HEK293 (cell line): ENCODE measurements at regions not wholly inside any gene's neighbourhood (a gene's known extent, or its start where the extent isn't known, plus 50 kb on each side); places are given as distances from the start of the nearest gene placed in this dataset.
"Not testable (repeated sequence)": the region's sequence is repeated elsewhere in the genome, so short reads cannot be mapped to it uniquely, and the experiment has no call there.

Experiments
- CTCF ChIA-PET: fragments of 350-600 bp; formaldehyde crosslinking; extraction: SDS; loops from one replicate; lab custom pipeline; 2021; ENCODE audit warnings: antibody characterized with exemption; lab: Yijun Ruan, JAX
- POLR2A ChIA-PET: fragments of 300-600 bp; formaldehyde crosslinking; extraction: SDS; loops from one replicate; lab custom pipeline; 2020; ENCODE audit warnings: antibody characterized with exemption, inconsistent platforms; lab: Yijun Ruan, JAX
- H3K27ac ChIP-seq: fragments of 200-500 bp; sonication (Bioruptor generic); 2 replicates; pipeline ENCODE4 v1.5.1; 2014; ENCODE audit warnings: low read depth, low read length, control low read depth, inconsistent platforms; ENCODE audit errors: extremely low read depth
- H3K36me3 ChIP-seq, 2 experiments: fragments of 200-500 bp in 1 of 2; sonication (Bioruptor generic) in 1 of 2; 1 replicate in 1 of 2; 2 replicates in 1 of 2; pipeline ENCODE4 v1.5.1; 2014 to 2017; ENCODE audit warnings: inconsistent platforms in 2 of 2, low read length in 2 of 2; ENCODE audit not compliant: control insufficient read depth in 2 of 2, insufficient read depth in 1 of 2
- H3K4me1 ChIP-seq: fragments of 200-500 bp; sonication (Bioruptor generic); 2 replicates; pipeline ENCODE4 v1.5.1; 2014; ENCODE audit warnings: mild to moderate bottlenecking, low read length, inconsistent platforms; ENCODE audit not compliant: control insufficient read depth, insufficient read depth
- H3K4me3 ChIP-seq: 2 replicates; pipeline ENCODE4 v1.5.1; 2011; ENCODE audit warnings: low read depth, mild to moderate bottlenecking, control low read depth, low read length, moderate library complexity
- H3K9me3 ChIP-seq: fragments of 200-500 bp; sonication (Bioruptor generic); 2 replicates; pipeline ENCODE4 v1.5.1; 2014; ENCODE audit warnings: low read depth, low read length, inconsistent platforms; ENCODE audit not compliant: control insufficient read depth, insufficient read depth
- CTCF ChIP-seq: fragments of 450-650 bp; formaldehyde crosslinking; IDR thresholded peaks from 2 replicates; pipeline ENCODE4 v1.5.1; 2016; ENCODE audit warnings: missing biosample characterization, missing genetic modification characterization
- MZF1 ChIP-seq: fragments of 450-650 bp; formaldehyde crosslinking; IDR thresholded peaks from 2 replicates; pipeline ENCODE4 v1.5.1; 2017; ENCODE audit warnings: missing biosample characterization, missing genetic modification characterization, borderline replicate concordance
- ZBTB1 ChIP-seq: fragments of 450-650 bp; formaldehyde crosslinking; IDR thresholded peaks from 2 replicates; pipeline ENCODE4 v1.5.1; 2016; ENCODE audit warnings: missing biosample characterization, missing genetic modification characterization
- ZNF121 ChIP-seq: fragments of 450-650 bp; formaldehyde crosslinking; IDR thresholded peaks from 2 replicates; pipeline ENCODE4 v1.5.1; 2016; ENCODE audit warnings: missing biosample characterization, missing genetic modification characterization
- ZNF211 ChIP-seq: fragments of 450-650 bp; formaldehyde crosslinking; IDR thresholded peaks from 2 replicates; pipeline ENCODE4 v1.5.1; 2016; ENCODE audit warnings: low read depth, missing biosample characterization, missing genetic modification characterization
- ZNF311 ChIP-seq: fragments of 450-650 bp; formaldehyde crosslinking; IDR thresholded peaks from 2 replicates; pipeline ENCODE4 v1.5.1; 2017; ENCODE audit warnings: missing biosample characterization, missing genetic modification characterization, borderline replicate concordance
- ZNF449 ChIP-seq: fragments of 450-650 bp; formaldehyde crosslinking; IDR thresholded peaks from 2 replicates; pipeline ENCODE4 v1.5.1; 2017; ENCODE audit warnings: missing biosample characterization, mild to moderate bottlenecking, missing genetic modification characterization, moderate library complexity
- ZNF514 ChIP-seq: fragments of 450-650 bp; formaldehyde crosslinking; IDR thresholded peaks from 2 replicates; pipeline ENCODE4 v1.5.1; 2016; ENCODE audit warnings: missing biosample characterization, missing genetic modification characterization
- ZNF518A ChIP-seq: fragments of 450-650 bp; formaldehyde crosslinking; conservative IDR thresholded peaks from 2 replicates; pipeline ENCODE4 v1.5.1; 2016; ENCODE audit warnings: low read depth, missing biosample characterization, missing genetic modification characterization
- ZNF571 ChIP-seq: fragments of 450-650 bp; formaldehyde crosslinking; IDR thresholded peaks from 2 replicates; pipeline ENCODE4 v1.5.0; 2017; ENCODE audit warnings: missing biosample characterization, missing genetic modification characterization
- ZNF621 ChIP-seq: fragments of 450-650 bp; formaldehyde crosslinking; IDR thresholded peaks from 2 replicates; pipeline ENCODE4 v1.5.1; 2017; ENCODE audit warnings: missing biosample characterization, missing genetic modification characterization
- ZNF626 ChIP-seq: fragments of 450-650 bp; sonication (Bioruptor Pico); formaldehyde crosslinking; IDR thresholded peaks from 2 replicates; pipeline ENCODE4 v1.5.1; 2018; ENCODE audit warnings: missing biosample characterization, missing genetic modification characterization, inconsistent platforms
- ZNF664 ChIP-seq: fragments of 450-650 bp; formaldehyde crosslinking; IDR thresholded peaks from 2 replicates; pipeline ENCODE4 v1.5.1; 2016; ENCODE audit warnings: missing biosample characterization, missing genetic modification characterization
- ZNF701 ChIP-seq: fragments of 450-650 bp; formaldehyde crosslinking; IDR thresholded peaks from 2 replicates; pipeline ENCODE4 v1.5.1; 2016; ENCODE audit warnings: missing biosample characterization, missing genetic modification characterization
- ZNF707 ChIP-seq: fragments of 450-650 bp; formaldehyde crosslinking; IDR thresholded peaks from 2 replicates; pipeline ENCODE4 v1.5.1; 2016; ENCODE audit warnings: missing biosample characterization, missing genetic modification characterization
- ZNF747 ChIP-seq: fragments of 450-650 bp; formaldehyde crosslinking; IDR thresholded peaks from 2 replicates; pipeline ENCODE4 v1.5.1; 2016; ENCODE audit warnings: missing biosample characterization, missing genetic modification characterization
- ZNF837 ChIP-seq: fragments of 450-650 bp; formaldehyde crosslinking; IDR thresholded peaks from 2 replicates; pipeline ENCODE4 v1.5.1; 2016; ENCODE audit warnings: missing biosample characterization, missing genetic modification characterization
- TF ChIP-seq, protein P1 (sequence below): fragments of 450-650 bp; formaldehyde crosslinking; conservative IDR thresholded peaks from 2 replicates; pipeline ENCODE4 v1.5.1; 2016; ENCODE audit warnings: low read depth, missing biosample characterization, missing genetic modification characterization
- TF ChIP-seq, protein P2 (sequence below): fragments of 450-650 bp; formaldehyde crosslinking; IDR thresholded peaks from 2 replicates; pipeline ENCODE4 v1.5.1; 2016; ENCODE audit warnings: missing biosample characterization, missing genetic modification characterization

DNA sequence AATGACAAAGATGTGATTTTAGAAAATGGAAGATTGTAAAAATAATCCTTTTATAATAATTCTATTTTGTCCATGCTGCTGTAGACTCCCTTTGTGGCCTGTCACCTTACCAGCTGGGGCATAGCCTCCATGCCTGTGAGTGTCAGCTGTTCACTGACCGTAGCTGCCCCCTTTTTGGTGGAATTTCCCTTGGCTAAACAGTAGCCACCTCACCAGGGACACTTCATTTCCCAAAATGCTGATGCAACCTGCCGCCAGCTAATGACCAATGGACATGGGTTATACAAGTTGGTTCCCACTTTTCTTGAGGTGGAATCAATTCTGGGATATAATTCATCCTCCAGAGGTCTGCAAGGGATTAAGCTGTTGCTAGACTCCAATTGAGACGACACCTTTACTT is 368.4 kb downstream of the PRDM5 start (continued):
- no peak for TF ChIP-seq ZNF121 (tag by site-specific recombination)
- TF ChIP-seq, protein P1, sequence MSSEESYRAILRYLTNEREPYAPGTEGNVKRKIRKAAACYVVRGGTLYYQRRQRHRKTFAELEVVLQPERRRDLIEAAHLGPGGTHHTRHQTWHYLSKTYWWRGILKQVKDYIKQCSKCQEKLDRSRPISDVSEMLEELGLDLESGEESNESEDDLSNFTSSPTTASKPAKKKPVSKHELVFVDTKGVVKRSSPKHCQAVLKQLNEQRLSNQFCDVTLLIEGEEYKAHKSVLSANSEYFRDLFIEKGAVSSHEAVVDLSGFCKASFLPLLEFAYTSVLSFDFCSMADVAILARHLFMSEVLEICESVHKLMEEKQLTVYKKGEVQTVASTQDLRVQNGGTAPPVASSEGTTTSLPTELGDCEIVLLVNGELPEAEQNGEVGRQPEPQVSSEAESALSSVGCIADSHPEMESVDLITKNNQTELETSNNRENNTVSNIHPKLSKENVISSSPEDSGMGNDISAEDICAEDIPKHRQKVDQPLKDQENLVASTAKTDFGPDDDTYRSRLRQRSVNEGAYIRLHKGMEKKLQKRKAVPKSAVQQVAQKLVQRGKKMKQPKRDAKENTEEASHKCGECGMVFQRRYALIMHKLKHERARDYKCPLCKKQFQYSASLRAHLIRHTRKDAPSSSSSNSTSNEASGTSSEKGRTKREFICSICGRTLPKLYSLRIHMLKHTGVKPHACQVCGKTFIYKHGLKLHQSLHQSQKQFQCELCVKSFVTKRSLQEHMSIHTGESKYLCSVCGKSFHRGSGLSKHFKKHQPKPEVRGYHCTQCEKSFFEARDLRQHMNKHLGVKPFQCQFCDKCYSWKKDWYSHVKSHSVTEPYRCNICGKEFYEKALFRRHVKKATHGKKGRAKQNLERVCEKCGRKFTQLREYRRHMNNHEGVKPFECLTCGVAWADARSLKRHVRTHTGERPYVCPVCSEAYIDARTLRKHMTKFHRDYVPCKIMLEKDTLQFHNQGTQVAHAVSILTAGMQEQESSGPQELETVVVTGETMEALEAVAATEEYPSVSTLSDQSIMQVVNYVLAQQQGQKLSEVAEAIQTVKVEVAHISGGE (tag by site-specific recombination): no peak
- TF ChIP-seq, all 188 proteins: peak for 0

DNA sequence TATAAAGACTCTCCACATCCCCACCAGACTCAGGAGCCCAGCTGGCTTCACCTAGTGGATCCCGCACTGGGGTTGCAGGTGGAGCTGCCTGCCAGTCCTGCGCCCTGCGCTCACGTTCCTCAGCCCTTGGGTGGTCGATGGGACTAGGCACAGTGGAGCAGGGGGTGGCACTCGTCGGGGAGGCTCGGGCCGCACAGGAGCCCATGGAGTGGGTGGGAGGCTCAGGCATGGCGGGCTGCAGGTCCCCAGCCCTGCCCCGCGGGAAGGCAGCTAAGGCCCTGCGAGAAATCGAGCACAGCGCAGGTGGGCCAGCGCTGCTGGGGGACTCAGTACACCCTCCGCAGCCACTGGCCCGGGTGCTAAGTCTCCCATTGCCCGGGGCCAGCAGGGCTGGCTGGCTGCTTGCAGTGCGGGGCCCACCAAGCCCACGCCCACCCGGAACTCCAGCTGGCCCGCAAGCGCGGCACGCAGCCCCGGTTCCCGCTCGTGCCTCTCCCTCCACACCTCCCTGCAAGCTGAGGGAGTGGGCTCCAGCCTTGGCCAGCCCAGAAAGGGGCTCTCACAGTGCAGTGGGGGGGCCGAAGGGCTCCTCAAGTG is 371.8 kb downstream of the PRDM5 start:
- CTCF ChIA-PET, H3K4me3 ChIP-seq, H3K27ac ChIP-seq, H3K4me1 ChIP-seq, H3K9me3 ChIP-seq, H3K36me3 ChIP-seq, POLR2A ChIA-PET: not testable (repeated sequence)

- ChIA-PET POLR2A (no interaction called here), CTCF (no interaction called here)
- no peaks in the 10 kb centered on the region for H3K36me3 ChIP-seq
- no peaks in the 10 kb centered on the region for H3K4me1 ChIP-seq
- H3K27ac ChIP-seq: no peak overlapping the region
- no peak overlapping the region for H3K4me3 ChIP-seq
- H3K9me3 ChIP-seq: no peaks in the 10 kb centered on the region
- TF ChIP-seq ZNF747 (tag by site-specific recombination): no peak
- TF ChIP-seq ZNF518A (tag by site-specific recombination): no peak
- TF ChIP-seq ZNF571: no peak
- no peak for TF ChIP-seq ZNF707
- TF ChIP-seq, protein P2, sequence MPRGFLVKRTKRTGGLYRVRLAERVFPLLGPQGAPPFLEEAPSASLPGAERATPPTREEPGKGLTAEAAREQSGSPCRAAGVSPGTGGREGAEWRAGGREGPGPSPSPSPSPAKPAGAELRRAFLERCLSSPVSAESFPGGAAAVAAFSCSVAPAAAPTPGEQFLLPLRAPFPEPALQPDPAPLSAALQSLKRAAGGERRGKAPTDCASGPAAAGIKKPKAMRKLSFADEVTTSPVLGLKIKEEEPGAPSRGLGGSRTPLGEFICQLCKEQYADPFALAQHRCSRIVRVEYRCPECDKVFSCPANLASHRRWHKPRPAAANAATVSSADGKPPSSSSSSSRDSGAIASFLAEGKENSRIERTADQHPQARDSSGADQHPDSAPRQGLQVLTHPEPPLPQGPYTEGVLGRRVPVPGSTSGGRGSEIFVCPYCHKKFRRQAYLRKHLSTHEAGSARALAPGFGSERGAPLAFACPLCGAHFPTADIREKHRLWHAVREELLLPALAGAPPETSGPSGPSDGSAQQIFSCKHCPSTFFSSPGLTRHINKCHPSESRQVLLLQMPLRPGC (tag by site-specific recombination): no peak
- no peak for TF ChIP-seq MZF1 (tag by site-specific recombination)
- no peak for TF ChIP-seq ZNF514 (tag by site-specific recombination)
- TF ChIP-seq ZNF621 (tag by site-specific recombination): no peak
- no peak for TF ChIP-seq ZNF837
- no peak for TF ChIP-seq ZNF449 (tag by site-specific recombination)
- TF ChIP-seq ZBTB1 (tag by site-specific recombination): no peak
- no peak for TF ChIP-seq ZNF211 (tag by site-specific recombination)
- no peak for TF ChIP-seq CTCF (tag by site-specific recombination)
- TF ChIP-seq ZNF311 (tag by site-specific recombination): no peak
- TF ChIP-seq ZNF626 (tag by site-specific recombination): no peak
- no peak for TF ChIP-seq ZNF664 (tag by site-specific recombination)
- no peak for TF ChIP-seq ZNF701 (tag by site-specific recombination)
These were observed 373.4 kb downstream of the PRDM5 start for GRCh38 chr4:120549011-120549570.
